DOHH2 (cell line): ENCODE measurements at regions not wholly inside any gene's neighbourhood (a gene's known extent, or its start where the extent isn't known, plus 50 kb on each side); places are given as distances from the start of the nearest gene placed in this dataset.

Experiments used
- CTCF ChIP-seq: fragments of 200-600 bp; sonication (generic); IDR thresholded peaks from one replicate; pipeline ENCODE4 v1.5.1; 2014; ENCODE audit warnings: antibody characterized with exemption, mild to moderate bottlenecking, low read depth, low read length; ENCODE audit not compliant: poor library complexity, severe bottlenecking
- EZH2phosphoT487 ChIP-seq: fragments of 200-600 bp; sonication (generic); IDR thresholded peaks from 2 replicates; pipeline ENCODE4 v1.6.1; 2017; ENCODE audit warnings: borderline replicate concordance, mild to moderate bottlenecking, antibody characterized with exemption, low read length, moderate library complexity, mixed read lengths

GRCh38 chr5:162931501-162931900, 505.9 kb upstream of the CCNG1 start:
- TF ChIP-seq CTCF (no peak), EZH2phosphoT487 (no peak)
